ENCODE measurements at regions not wholly inside any gene's neighbourhood (a gene's known extent, or its start where the extent isn't known, plus 50 kb on each side); places are given as distances from the start of the nearest gene placed in this dataset.

GRCh38 chr20:62530643-62531032 is 54.8 kb upstream of the GATA5 start:
- no peaks in the 10 kb centered on the region for H3K79me2 ChIP-seq (ENCODE audit: insufficient read depth, low read length)
- no TSS peak for BruUV-seq (replicated peaks)
- H3K9me3 ChIP-seq (ENCODE audit: low read length): no peaks in the 10 kb centered on the region
- ATAC-seq (no peak), FAIRE-seq (no peak), DNase-seq (ENCODE audit: low spot score) (no peak)
- ChIA-PET POLR2A (no interaction called here), CTCF (ENCODE audit: low intra/inter-chr PET ratio, low total read pairs) (no interaction called here)
- no peaks in the 10 kb centered on the region for H3K36me3 ChIP-seq (replicated peaks in 1 of 2; ENCODE audit: control insufficient read depth in 1 of 2, insufficient read depth in 2 of 2, low read length in 2 of 2)
- 0 out of 2 replicates have a peak, but pooled peaks have one; percentile 24 for TF ChIP-seq TCF7 (IDR thresholded peaks at IDR 0.05; ENCODE audit: low read depth)
- 0 out of 2 replicates have a peak, but pooled peaks have one; percentile 20 for TF ChIP-seq RXRA (CRISPR knock-in tag; IDR thresholded peaks at IDR 0.05)
- TF ChIP-seq ZNF552 (CRISPR knock-in tag; IDR thresholded peaks at IDR 0.05; ENCODE audit: borderline replicate concordance): no peak
- peak; percentile 8; the same call in 1 of the 2 replicates for TF ChIP-seq GABPB1 (CRISPR knock-in tag; IDR thresholded peaks at IDR 0.05)
- TF ChIP-seq ZNF136 (CRISPR knock-in tag; IDR thresholded peaks at IDR 0.05; ENCODE audit: low read depth): no peak
- H3K9ac ChIP-seq (ENCODE audit: insufficient read depth, low read depth, low read length): no peak overlapping the region
- H3K27me3 ChIP-seq (ENCODE audit: control insufficient read depth in 1 of 2, insufficient read depth in 2 of 2, low read length in 2 of 2): peaks cover 24 to 86% of the 10 kb centered on the region in 2 experiments
- H3K4me2 ChIP-seq (ENCODE audit: low read depth, low read length): no peak overlapping the region
- intact Hi-C loops (cut with micrococcal nuclease; ENCODE audit: unreplicated experiment): no loop called here
- no peaks in the 10 kb centered on the region for H4K20me1 ChIP-seq (ENCODE audit: insufficient read depth, low read length)
- peaks cover 26% of the 10 kb centered on the region for H3K4me1 ChIP-seq (ENCODE audit: insufficient read depth, low read length)
- no peak overlapping the region for H2AFZ ChIP-seq (ENCODE audit: low read length)
- no peak overlapping the region for H3K4me3 ChIP-seq (replicated peaks in 1 of 3; ENCODE audit: insufficient read depth in 1 of 3, low read depth in 2 of 3, low read length in 3 of 3)
- H3K27ac ChIP-seq (ENCODE audit: extremely low read length, insufficient read depth, low read length): no peak overlapping the region
- WGBS (ENCODE audit: low lambda C conversion rate): 51% methylated on average over 9 of the region's 16 CpGs
- in situ Hi-C loops (cut with HindIII; ENCODE audit: extremely low pct_ligation_motif_present, low pct_unique_long_range_greater_than_20kb): no loop called here

- Histone ChIP-seq H3K9me3 (ENCODE audit: low read length) (no peaks in the 10 kb centered on the region), H3K4me3 (replicated peaks in 1 of 3; ENCODE audit: insufficient read depth in 1 of 3, low read depth in 2 of 3, low read length in 3 of 3) (no peak overlapping the region), H4K20me1 (ENCODE audit: insufficient read depth, low read length) (no peaks in the 10 kb centered on the region), H3K27ac (ENCODE audit: extremely low read length, insufficient read depth, low read length) (no peak overlapping the region), H3K36me3 (replicated peaks in 1 of 2; ENCODE audit: control insufficient read depth in 1 of 2, insufficient read depth in 2 of 2, low read length in 2 of 2) (no peaks in the 10 kb centered on the region), H3K4me2 (ENCODE audit: low read depth, low read length) (no peak overlapping the region), H2AFZ (ENCODE audit: low read length) (no peak overlapping the region), H3K4me1 (ENCODE audit: insufficient read depth, low read length) (peaks cover 26% of the 10 kb centered on the region), H3K79me2 (ENCODE audit: insufficient read depth, low read length) (no peaks in the 10 kb centered on the region), H3K27me3 (ENCODE audit: control insufficient read depth in 1 of 2, insufficient read depth in 2 of 2, low read length in 2 of 2) (peaks cover 27 to 86% of the 10 kb centered on the region in 2 experiments), H3K9ac (ENCODE audit: insufficient read depth, low read depth, low read length) (no peak overlapping the region)
- ATAC-seq: no peak
- WGBS (ENCODE audit: low lambda C conversion rate): 36% methylated on average over 19 of the region's 23 CpGs
- POLR2A ChIA-PET: no interaction called here
- BruUV-seq (replicated peaks): no TSS peak
- CTCF ChIA-PET (ENCODE audit: low intra/inter-chr PET ratio, low total read pairs): no interaction called here
- FAIRE-seq: no peak
- intact Hi-C loops (cut with micrococcal nuclease; ENCODE audit: unreplicated experiment) (no loop called here), in situ Hi-C loops (cut with HindIII; ENCODE audit: extremely low pct_ligation_motif_present, low pct_unique_long_range_greater_than_20kb) (no loop called here)
- no peak for DNase-seq (ENCODE audit: low spot score)
- TF ChIP-seq EZH2 (conservative IDR thresholded peaks at IDR 0.05; ENCODE audit: low read depth, low read length) (0 out of 2 replicates have a peak, but pooled peaks have one; percentile 70), ARNTL (CRISPR knock-in tag; IDR thresholded peaks at IDR 0.05) (no peak), ZBTB7B (CRISPR knock-in tag; IDR thresholded peaks at IDR 0.05) (no peak), ZNF34 (CRISPR knock-in tag; IDR thresholded peaks at IDR 0.05; ENCODE audit: borderline replicate concordance) (no peak), HNRNPL (IDR thresholded peaks at IDR 0.05; ENCODE audit: low read depth, low read length) (0 out of 2 replicates have a peak, but pooled peaks have one; percentile 42), SP4 (CRISPR knock-in tag; IDR thresholded peaks at IDR 0.05) (0 out of 2 replicates have a peak, but pooled peaks have one; percentile 23), ZNF549 (CRISPR knock-in tag; IDR thresholded peaks at IDR 0.05) (no peak), ZNF768 (CRISPR knock-in tag; IDR thresholded peaks at IDR 0.05) (no peak), AGO2 (optimal IDR thresholded peaks at IDR 0.05; ENCODE audit: low read depth, low read length) (no peak)
Measured at GRCh38 chr20:62531046-62531838, 55.4 kb upstream of the GATA5 start.

Data from HepG2 (cell line).